Stimulated activated CD8-positive, alpha-beta memory T cell treated with anti-CD3 and anti-CD28 coated beads, Interleukin-12 subunit alpha, Interleukin-12 subunit beta, amount 100 ng/mL, for 1 hour (primary cell): ENCODE measurements at regions not wholly inside any gene's neighbourhood (a gene's known extent, or its start where the extent isn't known, plus 50 kb on each side); places are given as distances from the start of the nearest gene placed in this dataset.

Source experiments
- DNase-seq: peaks from one replicate; pipeline ENCODE4 v3.0.0-alpha.2; 2020; ENCODE audit warnings: low read depth

DNA sequence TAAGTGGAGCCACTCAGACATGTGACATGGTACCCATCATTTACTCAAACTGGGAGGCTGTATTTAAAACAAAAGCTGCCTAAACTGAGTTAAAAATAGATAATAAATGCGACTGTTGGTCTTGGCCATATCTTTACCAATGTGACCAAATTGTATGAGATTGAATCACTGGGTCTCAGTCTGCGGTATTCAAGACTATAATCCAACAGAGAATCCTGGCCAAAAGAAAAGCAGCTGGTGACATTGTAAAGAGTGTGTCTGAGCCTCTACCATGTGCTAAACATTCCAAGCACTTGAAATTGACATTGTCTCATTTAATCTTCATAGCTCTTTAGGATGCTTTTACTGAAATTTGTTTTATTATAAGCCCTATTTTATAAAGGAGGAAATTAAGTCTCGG, 282.6 kb downstream of the ZNF608 start:
- DNase-seq = no peak

DNA sequence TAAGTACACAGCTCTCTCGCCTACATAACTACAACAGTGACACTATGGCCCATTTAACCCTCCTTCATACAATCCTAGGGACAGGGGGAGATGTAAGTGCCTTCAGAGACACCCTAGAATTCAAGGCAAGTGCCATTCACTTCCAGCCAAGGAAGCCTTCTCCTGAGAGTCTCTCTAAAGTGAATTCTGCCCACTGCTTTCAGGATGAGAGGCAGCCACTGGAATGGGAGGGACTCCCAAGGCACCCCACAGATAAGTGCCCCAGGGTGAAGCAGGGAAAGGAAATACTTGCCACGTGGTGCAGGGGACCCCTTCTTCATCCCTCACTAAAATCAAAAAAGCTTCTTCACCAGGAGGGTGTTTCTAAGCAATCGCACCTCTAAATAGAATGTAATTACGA, 283.7 kb downstream of the ZNF608 start:
- no peak for DNase-seq

DNA sequence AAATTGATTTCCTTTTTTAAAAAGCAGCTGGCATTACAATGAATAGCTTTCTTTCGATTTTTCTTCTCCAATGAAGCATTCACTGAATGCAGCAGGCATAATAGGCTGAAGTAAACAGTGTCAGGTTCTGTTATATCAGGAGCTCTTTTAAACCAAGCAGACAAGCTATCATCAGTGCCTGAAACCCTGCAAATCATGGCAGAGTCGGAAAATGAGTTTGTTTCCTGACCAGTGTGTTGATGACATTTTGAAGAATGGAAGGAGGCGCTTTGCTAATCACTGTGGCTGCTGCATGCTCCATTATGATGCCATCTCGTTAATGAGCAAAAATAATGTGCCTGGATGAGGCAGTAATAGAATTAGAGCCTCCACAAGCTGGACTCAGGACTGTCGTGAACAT, 284.5 kb downstream of the ZNF608 start:
- DNase-seq = no peak

DNA sequence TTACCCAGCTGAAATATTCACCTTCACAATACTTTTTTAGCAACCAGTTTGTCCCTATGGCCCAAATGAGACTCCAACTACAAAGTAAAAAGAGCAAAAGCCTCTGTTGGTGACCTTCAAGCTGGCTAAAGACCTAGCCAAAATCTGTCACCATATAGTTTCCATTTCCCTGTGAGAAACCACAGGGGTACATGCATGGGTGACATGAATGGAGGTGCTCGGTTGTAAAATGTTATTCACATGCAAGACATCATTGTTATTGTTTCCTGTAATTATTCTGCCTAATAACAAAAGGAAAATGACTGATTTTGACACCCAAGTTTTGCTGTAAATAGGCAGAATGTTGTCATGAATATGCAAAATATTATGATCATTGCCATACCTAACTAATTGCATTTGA, 285.3 kb downstream of the ZNF608 start:
- DNase-seq = no peak

DNA sequence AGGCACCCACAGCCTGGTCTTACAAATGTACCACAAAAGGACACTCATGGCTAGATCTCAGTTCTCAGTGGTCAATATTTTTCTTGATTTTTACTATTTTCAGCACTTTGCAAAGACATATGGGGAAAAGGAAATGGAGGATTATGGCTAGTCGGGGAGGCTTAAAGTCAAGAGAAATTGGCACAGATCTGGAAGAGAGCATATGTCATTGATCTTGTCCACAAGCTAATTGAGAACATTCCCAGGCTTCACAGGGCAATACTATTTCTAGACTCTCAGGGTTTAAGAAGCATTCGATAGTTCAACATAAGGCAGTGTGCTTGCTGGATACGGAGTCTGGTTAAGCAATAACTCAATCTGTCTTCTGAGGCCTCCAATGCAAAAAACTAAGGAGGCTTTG, 285.8 kb downstream of the ZNF608 start:
- DNase-seq = no peak

DNA sequence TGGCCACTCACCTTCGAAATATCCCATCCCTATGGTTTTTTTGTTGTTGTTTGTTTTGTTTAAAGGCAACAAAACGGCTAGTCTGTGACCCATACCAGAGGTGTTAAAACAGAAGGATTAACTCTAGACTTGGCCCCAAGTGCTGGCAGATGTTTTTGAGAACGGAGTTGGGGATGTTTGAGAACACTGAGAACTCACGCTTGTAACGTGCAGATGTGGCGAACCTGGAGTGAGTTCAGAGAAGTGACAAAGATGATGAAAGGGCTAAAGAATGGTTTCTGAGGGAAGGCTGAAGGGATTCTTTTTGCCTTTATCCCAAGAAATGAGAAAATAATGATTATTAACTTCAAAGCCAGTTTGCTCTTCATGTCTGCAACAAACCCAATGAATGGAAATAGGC, 286.5 kb downstream of the ZNF608 start:
- DNase-seq = no peak

DNA sequence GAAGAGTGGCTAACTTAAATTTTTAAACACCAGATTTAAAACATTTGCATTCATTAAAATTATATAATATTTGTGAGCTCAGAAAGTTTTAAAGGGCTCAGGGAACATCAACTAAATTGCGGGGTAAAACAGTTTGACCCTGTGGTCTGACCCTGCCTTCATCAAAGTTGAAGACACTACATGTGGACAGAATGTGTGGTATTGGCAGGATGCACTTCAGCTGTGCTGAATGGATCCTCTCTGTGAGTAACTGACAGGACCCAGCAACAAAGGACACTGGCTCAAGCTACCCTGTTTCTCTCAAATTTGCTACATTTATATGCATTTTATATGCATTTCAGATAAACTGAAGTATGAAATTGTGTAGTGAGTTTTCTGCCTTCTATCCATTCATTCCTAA, 288.5 kb downstream of the ZNF608 start:
- no peak for DNase-seq

DNA sequence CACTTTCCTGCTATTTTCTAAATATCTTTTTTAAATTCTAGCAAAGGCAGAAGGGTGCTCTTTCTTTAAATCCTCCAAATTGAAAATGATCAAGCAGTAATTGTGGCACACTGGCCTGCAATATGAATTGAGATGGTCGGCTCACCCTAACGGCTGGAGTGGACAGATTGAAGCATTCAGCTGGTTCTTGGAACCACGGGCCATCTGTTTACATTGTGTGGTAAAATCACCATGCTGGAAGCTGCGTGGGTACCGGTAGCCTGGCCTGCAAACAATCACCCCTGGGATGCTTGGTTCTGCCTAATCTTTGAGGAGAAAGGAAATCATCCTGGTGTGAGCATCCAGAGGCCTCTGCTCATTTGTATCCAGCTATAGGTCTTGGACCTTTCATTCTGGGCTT, 289.3 kb downstream of the ZNF608 start:
- DNase-seq = no peak

DNA sequence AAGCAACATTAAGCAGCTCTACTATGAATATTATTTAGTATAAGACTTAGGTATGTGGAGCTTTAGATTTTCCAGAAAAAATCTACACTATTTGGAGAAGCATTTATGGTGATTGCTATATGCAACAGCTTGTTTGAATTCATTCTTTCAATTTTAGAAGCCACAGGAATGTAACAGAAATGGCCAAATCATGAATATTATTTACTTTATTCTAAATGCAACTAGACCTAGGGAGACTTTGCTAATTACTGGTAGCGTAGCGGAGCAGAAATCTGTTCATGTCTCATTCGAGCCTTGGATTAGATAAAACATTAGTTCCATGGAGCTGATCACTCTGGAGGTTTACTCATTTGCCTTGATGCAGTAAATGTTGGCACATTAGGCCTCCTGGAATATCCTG, 290.2 kb downstream of the ZNF608 start:
- DNase-seq = no peak

DNA sequence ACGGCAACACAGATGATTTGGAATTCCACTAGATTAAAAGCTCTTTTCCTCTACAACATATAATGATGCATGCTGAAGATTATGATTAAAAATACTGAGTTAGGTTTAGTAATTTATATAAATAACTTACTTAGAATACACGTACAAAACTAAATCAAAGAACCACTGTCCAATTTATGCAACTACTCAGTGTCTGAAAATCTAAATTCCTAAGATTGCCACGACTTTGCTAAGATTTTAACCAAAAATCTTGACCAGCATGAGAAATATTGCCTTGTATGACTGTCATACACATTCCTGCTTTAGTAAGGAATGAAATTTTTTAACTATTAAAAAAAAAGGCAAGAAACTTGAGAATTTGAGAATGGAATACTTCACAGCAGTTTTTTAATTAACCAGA, 292.4 kb downstream of the ZNF608 start:
- DNase-seq = no peak

DNA sequence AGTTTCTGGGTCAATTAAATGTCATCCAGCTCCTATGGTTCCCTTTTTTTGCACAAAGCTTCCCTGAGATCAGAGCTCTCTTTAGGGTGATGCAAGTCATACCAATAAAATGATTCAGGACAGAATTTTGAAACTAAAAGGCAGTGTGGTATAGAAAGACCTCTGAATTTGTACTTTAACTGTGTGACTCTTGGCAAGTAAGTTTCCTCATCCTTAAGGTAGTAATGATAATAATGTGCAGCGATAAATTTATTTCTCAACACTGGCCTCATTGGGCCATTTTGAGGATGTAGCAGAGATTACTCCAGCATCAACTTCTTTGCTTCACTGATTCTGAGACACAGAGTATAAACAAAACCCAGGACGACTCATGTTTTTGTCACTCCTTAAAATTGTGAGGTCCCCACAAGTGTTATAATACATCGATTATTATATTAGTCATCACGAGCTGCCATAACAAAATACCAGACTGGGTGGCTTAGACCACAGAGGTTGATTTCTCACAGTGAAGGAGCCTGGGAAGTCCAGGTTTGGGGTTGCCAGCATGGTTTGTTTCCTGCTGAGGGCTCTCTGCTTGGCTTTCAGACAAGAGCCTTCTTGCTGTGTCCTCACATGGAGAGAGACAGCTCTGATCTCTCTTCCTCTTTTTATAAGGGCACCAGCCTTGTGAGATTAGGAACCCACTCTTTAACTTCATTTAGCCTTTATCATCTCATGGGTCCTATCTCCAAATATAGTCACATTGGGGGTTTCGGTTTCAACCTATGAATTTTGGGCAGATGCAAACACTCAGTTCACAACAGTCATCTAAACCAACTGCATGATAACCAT, 293.0 kb downstream of the ZNF608 start:
- no peak for DNase-seq

DNA sequence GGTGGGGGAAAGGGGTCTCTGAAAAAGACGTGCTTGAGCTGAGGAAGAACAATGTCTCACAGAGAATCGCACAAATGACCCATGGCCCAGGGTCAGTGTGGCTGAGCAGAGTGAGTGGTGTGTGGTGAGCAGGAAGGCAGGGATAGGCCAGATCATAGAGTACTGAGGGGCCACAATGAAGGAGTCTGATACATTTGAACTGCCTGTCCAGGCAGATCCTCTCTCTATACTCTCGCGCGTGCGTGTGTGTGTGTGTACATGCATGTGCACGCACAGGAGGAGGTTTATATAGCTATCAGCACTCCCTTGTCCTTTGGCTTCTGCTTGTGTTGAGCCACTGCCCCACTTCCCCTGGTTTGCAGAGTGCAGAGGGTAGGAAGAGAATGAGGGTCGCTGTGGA, 294.0 kb downstream of the ZNF608 start:
- no peak for DNase-seq

DNA sequence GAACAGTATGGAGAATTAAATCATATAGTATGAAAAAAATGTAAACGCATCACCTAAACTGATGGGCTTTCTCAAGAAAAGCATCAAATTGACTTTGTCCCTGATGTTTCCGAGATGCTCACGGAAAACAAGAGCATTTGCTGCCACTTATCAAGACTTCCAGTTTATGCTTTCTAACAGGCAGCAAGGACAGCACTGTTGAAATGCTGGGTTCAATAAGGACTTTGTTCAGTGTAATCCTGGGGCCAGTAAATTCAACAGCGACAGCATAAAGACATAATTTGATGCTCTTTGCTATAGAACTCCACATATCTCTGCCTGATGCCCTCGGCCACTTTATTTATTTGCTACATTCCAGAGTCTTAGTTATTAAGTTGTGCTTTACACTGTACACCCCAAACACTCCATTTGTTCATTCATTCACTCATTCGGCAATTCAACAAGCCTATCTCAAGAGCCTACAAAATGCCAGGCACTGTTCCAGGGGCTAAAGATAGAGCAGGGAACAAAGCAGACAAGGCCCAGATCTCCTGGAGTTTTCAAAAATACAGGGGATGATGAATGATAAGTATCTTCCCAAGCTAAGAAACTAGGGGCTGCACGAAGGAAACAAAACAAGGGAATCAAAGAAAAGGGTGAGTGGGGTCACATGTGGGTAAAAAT, 294.6 kb downstream of the ZNF608 start:
- no peak for DNase-seq

DNA sequence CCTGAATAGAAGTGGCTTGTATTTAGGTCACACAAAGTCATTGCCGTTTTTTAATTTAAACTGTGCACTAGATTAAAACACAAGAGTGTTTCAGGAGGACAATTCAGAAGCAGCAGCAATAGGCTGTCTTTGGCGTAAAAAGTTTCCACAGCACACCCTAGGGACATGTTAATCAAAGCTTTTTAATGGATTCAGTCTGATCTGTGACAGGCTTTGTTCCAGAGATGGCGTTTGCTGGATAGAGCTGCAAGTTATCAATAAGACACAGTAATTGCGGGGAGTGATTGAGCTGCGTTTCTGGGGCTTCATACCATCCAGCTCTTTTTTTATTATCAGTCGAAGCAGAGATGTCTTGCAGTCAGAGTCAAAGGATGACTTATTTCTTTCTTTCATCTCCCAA, 300.3 kb downstream of the ZNF608 start:
- DNase-seq = no peak

DNA sequence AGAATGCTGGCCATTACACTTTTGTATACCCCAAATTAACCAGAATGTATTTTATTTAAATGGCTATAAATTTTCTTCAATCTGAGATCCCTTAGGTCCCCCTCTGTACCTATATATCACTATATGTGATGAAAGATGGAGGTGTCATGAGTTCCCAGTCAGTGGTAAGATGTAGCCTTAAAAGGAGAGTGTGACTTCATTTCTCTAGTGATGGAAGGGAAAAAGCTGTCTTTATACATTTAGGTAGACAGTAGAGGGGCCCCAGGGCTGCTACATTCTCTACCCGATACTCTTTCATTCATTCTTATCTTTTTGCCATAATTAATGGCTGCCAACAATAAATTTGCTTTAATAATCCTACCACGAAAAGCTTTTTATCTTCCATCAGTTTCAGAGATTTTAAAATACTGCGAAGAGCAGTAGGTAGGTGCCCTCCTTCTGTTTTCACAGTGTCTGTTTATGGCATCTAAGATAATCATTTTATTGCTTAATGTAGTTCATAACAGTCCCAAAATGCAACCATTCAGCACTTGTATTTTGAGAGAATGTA, 301.3 kb downstream of the ZNF608 start:
- DNase-seq = no peak

DNA sequence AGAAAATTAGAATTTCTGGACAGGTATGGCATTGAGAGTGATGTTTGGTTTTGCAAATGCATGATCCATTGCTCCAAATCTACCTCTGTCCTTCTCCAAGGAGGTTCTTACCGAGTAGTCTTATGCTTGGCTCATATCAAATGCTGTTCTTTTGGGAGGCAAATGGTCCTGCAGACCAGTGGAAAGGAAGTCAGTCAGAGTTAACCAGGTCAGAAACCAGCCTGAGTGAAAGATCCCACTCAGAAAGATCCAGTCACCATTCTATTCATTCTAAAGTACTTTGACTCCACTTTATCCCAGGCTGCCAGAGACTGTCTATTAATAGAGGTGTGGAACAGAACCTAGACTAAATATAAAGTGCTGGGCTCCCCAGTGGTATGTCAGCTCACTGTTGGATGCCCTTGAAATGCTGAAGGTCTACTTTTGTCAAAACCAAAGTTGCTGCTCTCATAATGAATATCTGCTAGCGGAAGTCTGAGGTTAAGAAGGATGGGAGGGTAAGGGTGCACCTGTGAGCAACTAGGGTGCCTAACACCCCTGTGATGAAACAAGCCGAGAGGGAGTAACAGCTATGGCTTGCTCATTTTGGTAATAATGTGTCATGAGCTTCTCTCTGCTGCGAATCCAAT, 302.2 kb downstream of the ZNF608 start:
- DNase-seq = no peak

DNA sequence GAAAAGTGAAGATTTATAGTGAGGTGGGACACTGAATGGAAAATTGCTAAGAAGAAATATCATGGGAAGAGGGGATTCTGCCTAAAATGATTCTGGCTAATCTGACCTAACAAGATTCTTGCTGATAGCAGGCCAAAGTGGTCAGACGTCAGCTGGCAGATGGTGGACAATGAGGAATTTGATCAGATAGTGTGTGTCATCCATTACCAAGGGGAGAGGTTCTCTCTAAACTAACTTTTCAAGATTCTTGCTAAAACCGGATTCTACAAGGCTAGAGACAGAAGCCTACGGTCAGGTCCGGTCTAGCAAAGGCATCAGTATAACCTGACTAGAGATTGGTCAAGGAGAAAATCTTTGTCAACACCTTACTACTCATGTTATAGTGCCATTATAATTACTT, 306.0 kb downstream of the ZNF608 start:
- no peak for DNase-seq

DNA sequence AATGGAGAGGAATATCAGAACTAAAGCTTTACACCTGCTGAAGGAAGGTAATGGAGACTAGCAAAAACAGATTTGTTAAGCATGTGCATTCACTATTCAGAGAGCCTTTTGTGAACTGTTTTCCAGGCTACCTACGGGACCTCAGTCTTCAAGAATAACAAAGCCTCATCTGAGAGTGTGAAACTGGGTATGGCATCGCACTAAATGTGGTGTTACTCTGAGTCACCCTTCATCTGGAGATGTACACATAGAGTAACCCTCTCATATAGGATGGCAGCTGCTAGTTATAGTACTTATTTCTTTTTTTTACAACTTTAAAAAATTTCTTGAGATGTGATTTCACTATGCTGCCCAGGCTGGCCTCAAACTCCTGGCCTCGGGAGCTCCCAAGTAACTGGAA, 306.8 kb downstream of the ZNF608 start:
- DNase-seq = no peak

DNA sequence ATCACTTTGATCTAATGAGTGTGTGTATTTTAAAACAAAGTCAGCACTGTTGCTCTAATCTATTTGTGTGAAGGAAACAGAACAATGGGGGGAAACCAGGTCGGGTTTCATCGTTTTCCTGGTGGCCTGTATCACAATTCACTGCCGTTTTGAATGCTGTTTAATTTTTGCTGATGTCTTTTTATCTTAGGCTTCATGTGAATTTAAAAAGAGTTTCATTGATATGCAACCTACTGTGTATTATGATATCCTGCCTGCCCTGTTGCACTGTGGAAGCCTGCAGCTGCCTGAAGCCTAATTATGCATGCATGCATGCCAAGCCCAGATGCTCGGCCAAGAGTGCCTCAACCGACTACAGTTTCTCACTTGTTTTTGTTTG, 307.5 kb downstream of the ZNF608 start:
- no peak for DNase-seq

DNA sequence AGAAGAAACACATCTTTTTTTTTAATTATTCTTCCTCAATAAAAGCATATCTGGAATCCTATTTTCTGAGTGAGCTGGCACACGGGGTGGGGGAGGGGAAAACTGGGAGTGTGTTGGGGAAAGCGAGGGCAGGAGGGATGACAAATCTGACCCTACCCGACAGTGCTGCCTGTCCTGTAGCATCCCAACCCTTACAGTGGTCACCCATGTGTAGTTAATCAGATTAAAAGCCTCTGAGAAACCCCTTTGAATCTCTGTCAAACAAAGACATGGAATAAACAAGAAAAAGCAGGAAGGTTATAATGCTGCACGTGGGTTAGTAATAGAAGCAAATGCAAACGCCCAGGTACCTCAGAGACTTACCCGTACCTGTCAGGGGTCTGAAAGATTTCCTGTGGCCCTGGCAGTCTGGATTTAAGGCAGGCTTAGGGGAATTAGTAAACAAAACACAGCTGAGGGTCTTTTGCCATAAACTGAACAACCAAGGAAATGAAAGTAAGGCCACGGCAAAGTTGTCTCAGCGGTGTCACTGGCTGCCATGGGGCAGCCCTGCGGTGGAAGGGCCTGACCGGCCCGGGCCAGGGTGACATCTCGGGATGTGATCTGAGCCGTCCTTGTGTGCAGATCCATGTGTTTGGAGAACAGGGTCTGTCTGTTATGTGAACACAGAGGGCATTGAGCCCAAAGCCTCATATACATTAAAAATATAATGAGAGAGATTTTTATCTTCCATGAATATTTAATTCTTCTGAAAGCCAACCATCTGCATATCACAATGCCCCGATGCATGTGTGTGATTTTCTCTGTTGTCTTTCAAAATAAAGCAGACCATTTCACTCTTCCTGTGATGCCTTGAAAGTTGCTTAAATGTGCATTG, 308.2 kb downstream of the ZNF608 start:
- no peak for DNase-seq

DNA sequence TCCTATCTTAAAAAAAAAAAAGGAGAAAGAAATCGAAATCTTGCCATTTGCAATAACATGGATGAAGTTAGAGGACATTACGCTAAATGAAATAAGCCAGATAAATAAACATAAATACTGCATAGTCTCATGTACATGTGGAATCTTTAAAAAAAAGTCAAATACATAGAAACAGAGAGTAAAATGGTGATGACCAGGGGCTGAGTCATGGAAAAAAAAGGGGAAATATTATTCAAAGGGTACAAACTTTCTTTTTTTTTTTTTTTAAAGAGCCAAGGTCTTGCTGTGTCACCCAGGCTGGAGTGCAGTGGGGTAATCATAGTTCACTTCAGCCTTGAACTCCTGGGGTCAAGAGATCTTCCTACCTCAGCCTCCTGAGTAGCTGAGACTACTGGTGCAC, 310.1 kb downstream of the ZNF608 start:
- no peak for DNase-seq

DNA sequence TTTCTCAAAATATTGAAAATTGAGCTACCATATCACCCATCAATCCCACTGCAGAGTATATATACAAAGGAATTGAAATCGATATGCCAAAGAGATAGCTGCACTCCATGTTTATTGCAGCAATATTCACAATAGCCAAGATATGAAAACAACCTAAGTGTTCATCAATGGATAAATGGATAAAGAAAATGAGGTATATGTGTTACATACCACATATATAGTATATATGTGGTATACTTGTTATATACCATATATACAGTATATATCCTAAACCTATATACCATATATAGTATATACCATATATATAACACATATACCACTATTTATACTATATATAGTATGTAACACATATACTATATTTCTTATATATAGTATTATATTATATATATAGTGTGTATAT, 313.3 kb downstream of the ZNF608 start:
- no peak for DNase-seq
